Karpas-422 (cell line): ENCODE measurements at regions not wholly inside any gene's neighbourhood (a gene's known extent, or its start where the extent isn't known, plus 50 kb on each side); places are given as distances from the start of the nearest gene placed in this dataset.

Experiments
- DNase-seq: peaks from one replicate; pipeline ENCODE4 v3.0.0-alpha.2; 2015
- H2AFZ ChIP-seq: fragments of 200-600 bp; sonication (generic); 2 replicates; pipeline ENCODE4 v1.6.1; 2014; ENCODE audit warnings: antibody characterized with exemption, low read length, mixed read lengths
- H3K27ac ChIP-seq: fragments of 200-600 bp; sonication (generic); 2 replicates; pipeline ENCODE4 v1.5.1; 2014; ENCODE audit warnings: mild to moderate bottlenecking, low read length, moderate library complexity
- H3K27me3 ChIP-seq: fragments of 200-600 bp; sonication (generic); 2 replicates; pipeline ENCODE4 v1.6.1; 2014; ENCODE audit warnings: low read length, mixed read lengths
- H3K36me3 ChIP-seq: fragments of 200-600 bp; sonication (generic); 2 replicates; pipeline ENCODE4 v1.6.1; 2014; ENCODE audit warnings: low read length, mixed read lengths; ENCODE audit not compliant: insufficient read depth
- H3K4me1 ChIP-seq: fragments of 200-600 bp; sonication (generic); 2 replicates; pipeline ENCODE4 v1.6.1; 2014; ENCODE audit warnings: mild to moderate bottlenecking, low read length, mixed read lengths
- H3K4me2 ChIP-seq: fragments of 200-600 bp; sonication (generic); 2 replicates; pipeline ENCODE4 v1.6.1; 2014; ENCODE audit warnings: low read length, low read depth, mild to moderate bottlenecking; ENCODE audit not compliant: poor library complexity, severe bottlenecking
- H3K4me3 ChIP-seq: fragments of 200-600 bp; sonication (generic); 2 replicates; pipeline ENCODE4 v1.5.1; 2014; ENCODE audit warnings: mild to moderate bottlenecking, antibody characterized with exemption, low read length, mixed read lengths
- H3K79me2 ChIP-seq: fragments of 200-600 bp; sonication (generic); 2 replicates; pipeline ENCODE4 v1.6.1; 2014; ENCODE audit warnings: mild to moderate bottlenecking, low read length, mixed read lengths
- H3K9ac ChIP-seq: fragments of 200-600 bp; sonication (generic); 2 replicates; pipeline ENCODE4 v1.6.0; 2014; ENCODE audit warnings: low read length
- H3K9me2 ChIP-seq: fragments of 200-600 bp; sonication (generic), shearing (Covaris generic); replicated peaks from 2 replicates; pipeline ENCODE4 v1.6.0; 2014; ENCODE audit warnings: mild to moderate bottlenecking, low read length, moderate library complexity; ENCODE audit not compliant: insufficient read depth
- H3K9me3 ChIP-seq: fragments of 300-700, 200-600 bp; sonication (generic); 2 replicates; pipeline ENCODE4 v1.6.1; 2014; ENCODE audit warnings: low read length, mixed read lengths
- H4K20me1 ChIP-seq: fragments of 200-600 bp; sonication (generic); 2 replicates; pipeline ENCODE4 v1.6.1; 2014; ENCODE audit warnings: mild to moderate bottlenecking, antibody characterized with exemption, low read length, low read depth; ENCODE audit not compliant: insufficient read depth

DNA sequence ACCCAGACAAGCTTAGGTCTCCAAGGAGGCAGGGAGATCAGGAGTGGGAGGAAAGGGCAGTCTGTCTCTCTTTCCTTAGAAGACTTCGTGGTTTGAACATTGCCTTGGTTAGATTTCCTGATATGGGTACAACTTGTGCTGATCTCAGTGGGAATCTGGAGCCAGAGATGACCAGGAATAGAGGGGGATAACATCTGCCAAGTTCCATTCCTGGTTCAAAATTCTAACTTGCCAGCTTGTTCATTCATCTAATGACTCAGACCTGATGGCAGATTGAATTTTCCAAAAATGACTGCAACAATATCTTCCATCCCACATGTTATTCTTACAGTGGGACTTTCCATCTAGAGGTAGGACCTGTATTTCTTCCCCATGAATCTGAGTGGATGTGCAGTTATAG is 394.3 kb upstream of the PODXL start:
- no peaks in the 10 kb centered on the region for H3K79me2 ChIP-seq
- H3K4me3 ChIP-seq, result no peak overlapping the region
- H3K4me2 ChIP-seq, result no peak overlapping the region
- no peak overlapping the region for H3K27ac ChIP-seq
- H2AFZ ChIP-seq, result no peak overlapping the region
- no peaks in the 10 kb centered on the region for H4K20me1 ChIP-seq
- H3K9ac ChIP-seq, result no peak overlapping the region
- H3K4me1 ChIP-seq, result no peaks in the 10 kb centered on the region
- DNase-seq, result no peak
- H3K9me2 ChIP-seq, result no peaks in the 10 kb centered on the region
- no peaks in the 10 kb centered on the region for H3K9me3 ChIP-seq
- H3K27me3 ChIP-seq, result no peaks in the 10 kb centered on the region
- no peaks in the 10 kb centered on the region for H3K36me3 ChIP-seq

- no peak overlapping the region for H3K4me3 ChIP-seq
- no peaks in the 10 kb centered on the region for H4K20me1 ChIP-seq
- no peaks in the 10 kb centered on the region for H3K36me3 ChIP-seq
- no peak for DNase-seq
- H3K27ac ChIP-seq, result no peak overlapping the region
- no peaks in the 10 kb centered on the region for H3K9me3 ChIP-seq
- H3K9me2 ChIP-seq, result no peaks in the 10 kb centered on the region
- no peak overlapping the region for H2AFZ ChIP-seq
- H3K4me1 ChIP-seq, result no peaks in the 10 kb centered on the region
- no peaks in the 10 kb centered on the region for H3K79me2 ChIP-seq
- H3K9ac ChIP-seq, result no peak overlapping the region
- no peaks in the 10 kb centered on the region for H3K27me3 ChIP-seq
- no peak overlapping the region for H3K4me2 ChIP-seq
These were observed 393.2 kb upstream of the PODXL start for GRCh38 chr7:131949659-131950058.

DNA sequence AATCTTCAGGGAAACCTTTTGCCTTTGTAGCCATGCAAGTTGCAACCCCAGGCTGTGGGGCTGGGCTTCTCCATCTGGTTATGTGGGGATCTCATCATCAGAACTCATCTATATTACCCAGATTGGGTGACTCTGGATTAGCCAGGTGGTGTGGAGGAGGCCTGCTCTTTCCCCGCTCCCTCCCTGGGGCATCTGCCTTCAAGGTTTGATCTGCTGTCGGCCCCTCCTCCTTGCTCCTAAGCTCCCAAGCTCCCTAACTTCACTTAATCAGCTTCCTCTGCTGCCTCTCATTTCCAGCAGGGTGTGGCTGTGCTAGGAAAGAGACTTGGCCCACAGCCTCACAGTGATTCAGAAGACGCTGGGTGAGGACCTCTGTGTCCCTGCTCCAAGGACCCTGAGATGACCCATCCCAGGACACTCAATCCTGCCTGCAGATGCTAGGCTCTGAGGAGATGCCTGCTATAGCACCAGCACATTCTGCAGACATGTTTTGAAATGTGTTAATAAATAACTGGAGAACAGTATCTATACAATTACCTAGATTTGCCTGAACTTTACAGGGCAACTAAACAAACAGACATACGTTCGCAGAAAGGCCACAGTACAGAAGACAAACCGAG is 392.1 kb upstream of the PODXL start:
- Histone ChIP-seq H3K9me2 (no peaks in the 10 kb centered on the region), H3K4me3 (no peak overlapping the region), H3K4me2 (no peak overlapping the region), H3K27ac (no peak overlapping the region), H3K27me3 (no peaks in the 10 kb centered on the region), H2AFZ (no peak overlapping the region), H3K4me1 (no peaks in the 10 kb centered on the region), H3K36me3 (no peaks in the 10 kb centered on the region), H3K79me2 (no peaks in the 10 kb centered on the region), H4K20me1 (no peaks in the 10 kb centered on the region), H3K9ac (no peak overlapping the region), H3K9me3 (no peaks in the 10 kb centered on the region)
- DNase-seq, result peak; percentile 29

GRCh38 chr7:131947661-131948060 is 391.2 kb upstream of the PODXL start:
- Histone ChIP-seq H3K4me2 (no peak overlapping the region), H2AFZ (no peak overlapping the region), H3K9me2 (no peaks in the 10 kb centered on the region), H3K27ac (no peak overlapping the region), H3K9ac (no peak overlapping the region), H3K9me3 (no peaks in the 10 kb centered on the region), H4K20me1 (no peaks in the 10 kb centered on the region), H3K79me2 (no peaks in the 10 kb centered on the region), H3K27me3 (no peaks in the 10 kb centered on the region), H3K4me3 (no peak overlapping the region), H3K4me1 (no peaks in the 10 kb centered on the region), H3K36me3 (no peaks in the 10 kb centered on the region)
- no peak for DNase-seq

DNA sequence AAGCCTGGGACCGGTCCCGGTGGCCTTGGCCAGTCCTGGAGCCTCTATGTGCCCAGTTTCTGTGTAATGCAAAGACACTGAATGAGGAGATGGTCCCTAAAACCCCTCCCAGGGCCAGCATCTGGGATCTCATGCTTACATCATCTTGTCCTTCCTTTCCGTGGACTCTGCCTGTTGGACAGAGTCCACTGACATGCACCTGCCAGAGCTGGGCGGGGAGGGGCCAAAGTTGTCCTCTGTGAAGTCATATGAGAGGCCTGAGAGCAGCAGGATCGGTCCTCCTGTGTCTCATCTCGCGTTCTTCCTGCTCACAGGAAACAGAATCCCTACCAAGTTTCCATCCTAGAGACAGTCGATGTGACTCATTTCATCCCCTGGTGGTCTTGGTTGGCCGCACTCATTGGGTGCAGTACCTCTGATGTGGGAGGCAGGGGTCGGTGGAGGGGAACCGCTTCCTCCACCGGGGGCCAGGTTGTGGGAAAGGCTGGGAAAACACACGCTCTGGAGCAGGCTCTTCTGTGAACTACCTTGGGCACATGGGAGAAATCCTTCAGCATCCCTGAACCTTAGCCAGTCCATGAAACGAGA is 389.6 kb upstream of the PODXL start:
- Histone ChIP-seq H3K4me3 (no peak overlapping the region), H3K9me2 (no peaks in the 10 kb centered on the region), H3K36me3 (no peaks in the 10 kb centered on the region), H3K4me1 (no peaks in the 10 kb centered on the region), H3K27me3 (no peaks in the 10 kb centered on the region; the same call in 1 of the 2 replicates), H3K79me2 (no peaks in the 10 kb centered on the region), H3K27ac (no peak overlapping the region), H4K20me1 (no peaks in the 10 kb centered on the region), H3K9me3 (no peaks in the 10 kb centered on the region), H3K4me2 (no peak overlapping the region), H2AFZ (no peak overlapping the region), H3K9ac (no peak overlapping the region)
- peak; percentile 2 for DNase-seq

GRCh38 chr7:131945313-131945911 is 389.0 kb upstream of the PODXL start:
- Histone ChIP-seq H3K9me3 (no peaks in the 10 kb centered on the region), H3K36me3 (no peaks in the 10 kb centered on the region), H4K20me1 (no peaks in the 10 kb centered on the region), H3K27ac (no peak overlapping the region), H3K4me2 (no peak overlapping the region), H3K4me1 (no peaks in the 10 kb centered on the region), H3K4me3 (no peak overlapping the region), H3K27me3 (no peaks in the 10 kb centered on the region; the same call in 1 of the 2 replicates), H3K79me2 (no peaks in the 10 kb centered on the region), H2AFZ (no peak overlapping the region), H3K9ac (no peak overlapping the region), H3K9me2 (no peaks in the 10 kb centered on the region)
- peak; percentile 83 for DNase-seq

- Histone ChIP-seq H3K27me3 (no peaks in the 10 kb centered on the region; the same call in 1 of the 2 replicates), H3K36me3 (no peaks in the 10 kb centered on the region), H3K9me2 (no peaks in the 10 kb centered on the region), H3K4me2 (no peak overlapping the region), H4K20me1 (no peaks in the 10 kb centered on the region), H3K9me3 (no peaks in the 10 kb centered on the region), H3K79me2 (no peaks in the 10 kb centered on the region), H2AFZ (no peak overlapping the region), H3K27ac (no peak overlapping the region), H3K4me3 (no peak overlapping the region), H3K9ac (no peak overlapping the region), H3K4me1 (no peaks in the 10 kb centered on the region)
- DNase-seq, result peak; percentile 31
These were observed 388.2 kb upstream of the PODXL start for GRCh38 chr7:131944556-131945069.

DNA sequence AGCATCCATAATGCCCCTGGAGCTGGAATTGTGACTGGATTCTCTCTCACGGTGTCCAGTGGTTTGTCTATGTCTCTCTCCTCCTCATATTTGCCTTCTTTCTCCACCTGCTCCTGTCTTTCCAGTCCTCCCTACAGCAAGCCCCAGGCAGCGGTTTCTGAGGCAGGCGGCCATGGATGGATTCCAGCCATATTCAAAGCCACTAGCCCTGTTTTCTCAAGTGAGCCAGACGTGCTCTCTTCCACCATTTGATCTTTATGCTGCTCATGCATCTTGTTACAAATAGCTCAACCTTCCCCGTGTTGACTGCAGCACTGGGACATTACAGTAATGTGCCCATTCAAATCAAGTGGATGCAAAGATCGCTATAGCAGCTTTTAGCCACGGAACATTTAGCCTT is 387.2 kb upstream of the PODXL start:
- Histone ChIP-seq H3K9me2 (no peaks in the 10 kb centered on the region), H2AFZ (no peak overlapping the region), H3K4me1 (no peaks in the 10 kb centered on the region), H3K27ac (no peak overlapping the region), H3K27me3 (no peaks in the 10 kb centered on the region; the same call in 1 of the 2 replicates), H3K79me2 (no peaks in the 10 kb centered on the region), H3K4me2 (no peak overlapping the region), H4K20me1 (no peaks in the 10 kb centered on the region), H3K9ac (no peak overlapping the region), H3K9me3 (no peaks in the 10 kb centered on the region), H3K4me3 (no peak overlapping the region), H3K36me3 (no peaks in the 10 kb centered on the region)
- peak; percentile 29 for DNase-seq
